ENCODE measurements at regions not wholly inside any gene's neighbourhood (a gene's known extent, or its start where the extent isn't known, plus 50 kb on each side); places are given as distances from the start of the nearest gene placed in this dataset.

GRCh38 chr3:69462826-69463100 lies 76.9 kb upstream of the FRMD4B start:
- H3K27me3 Mint-ChIP-seq: peaks cover 13 to 36% of the 10 kb centered on the region in 2 donors
- H3K36me3 Mint-ChIP-seq (ENCODE audit: insufficient read depth): no peaks in the 10 kb centered on the region
- H3K4me1 Mint-ChIP-seq (ENCODE audit: low read depth in 2 of 2): no peaks in the 10 kb centered on the region
- H3K27ac Mint-ChIP-seq: no peak overlapping the region
- H3K4me3 Mint-ChIP-seq: no peak overlapping the region
- no peaks in the 10 kb centered on the region for H3K9me3 Mint-ChIP-seq
- DNase-seq (no peak), ATAC-seq (replicated peaks) (no peak)

DNA sequence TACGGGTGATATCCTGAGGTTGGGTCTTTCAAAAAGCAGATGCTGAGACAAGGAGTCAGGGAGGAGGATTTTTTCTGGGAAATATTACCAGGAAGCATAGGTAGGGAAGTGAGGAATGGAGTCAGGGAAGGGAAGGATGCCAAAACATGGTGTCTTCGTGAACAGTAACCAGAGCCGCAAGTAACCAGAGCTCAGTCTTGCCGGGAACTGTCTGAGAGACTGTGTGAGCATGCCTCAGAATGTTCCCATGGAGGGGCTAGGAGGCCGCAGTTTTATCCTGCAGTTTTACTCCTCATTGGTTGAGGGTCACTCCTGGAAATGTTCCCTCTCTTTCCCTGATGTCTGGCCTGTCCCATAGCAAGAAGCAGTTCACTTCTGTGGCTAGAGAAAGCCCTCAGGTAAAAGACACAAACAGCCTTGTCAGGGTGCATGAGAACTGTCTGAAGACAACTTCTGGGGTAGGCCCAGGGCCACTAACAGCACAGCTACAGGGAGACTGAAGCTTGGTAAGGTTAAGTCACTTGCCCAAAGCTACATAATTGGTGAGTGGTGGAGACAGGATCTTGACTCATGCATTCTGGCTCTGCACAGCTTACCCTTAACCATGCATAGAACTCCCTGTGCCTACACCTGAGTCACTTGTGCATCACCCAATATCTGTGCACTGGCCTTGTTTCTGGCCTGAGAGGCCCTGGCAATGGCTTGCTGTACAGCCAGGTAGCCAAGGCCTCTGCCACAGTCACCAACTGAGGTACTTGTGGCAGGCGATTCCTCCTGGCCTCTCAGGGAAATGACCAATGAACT lies 76.3 kb upstream of the FRMD4B start:
- Mint-ChIP-seq H3K36me3 (ENCODE audit: insufficient read depth) (no peaks in the 10 kb centered on the region), H3K4me3 (no peak overlapping the region), H3K9me3 (no peaks in the 10 kb centered on the region), H3K27me3 (peaks cover 15 to 34% of the 10 kb centered on the region in 2 donors), H3K27ac (no peak overlapping the region), H3K4me1 (ENCODE audit: low read depth in 2 of 2) (no peaks in the 10 kb centered on the region)
- no peak for DNase-seq
- no peak for ATAC-seq (replicated peaks)

DNA sequence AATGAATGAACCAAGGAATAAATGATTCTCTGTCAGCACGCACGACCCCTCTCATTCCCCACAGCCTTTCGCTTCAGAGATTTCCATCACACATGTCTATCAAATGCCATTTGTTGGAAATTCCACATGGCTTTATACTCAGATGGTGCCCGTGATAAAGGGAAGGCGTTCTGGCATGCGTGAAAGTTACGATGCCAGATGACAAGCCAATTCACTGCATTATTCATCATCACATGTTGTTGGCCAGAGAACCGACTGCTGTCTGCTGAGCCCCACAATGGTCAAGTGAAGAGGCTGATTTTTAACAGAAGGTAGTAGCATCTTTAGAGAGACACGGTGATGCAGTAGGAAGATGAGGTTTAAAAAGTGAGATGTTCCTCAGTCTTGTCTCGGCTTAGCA lies 74.1 kb upstream of the FRMD4B start:
- Mint-ChIP-seq H3K27ac (no peak overlapping the region), H3K27me3 (peaks cover 8 to 19% of the 10 kb centered on the region in 2 donors), H3K9me3 (no peaks in the 10 kb centered on the region), H3K4me1 (ENCODE audit: low read depth in 2 of 2) (no peaks in the 10 kb centered on the region), H3K36me3 (ENCODE audit: insufficient read depth) (no peaks in the 10 kb centered on the region), H3K4me3 (no peak overlapping the region)
- ATAC-seq (replicated peaks) (no peak), DNase-seq (no peak)

DNA sequence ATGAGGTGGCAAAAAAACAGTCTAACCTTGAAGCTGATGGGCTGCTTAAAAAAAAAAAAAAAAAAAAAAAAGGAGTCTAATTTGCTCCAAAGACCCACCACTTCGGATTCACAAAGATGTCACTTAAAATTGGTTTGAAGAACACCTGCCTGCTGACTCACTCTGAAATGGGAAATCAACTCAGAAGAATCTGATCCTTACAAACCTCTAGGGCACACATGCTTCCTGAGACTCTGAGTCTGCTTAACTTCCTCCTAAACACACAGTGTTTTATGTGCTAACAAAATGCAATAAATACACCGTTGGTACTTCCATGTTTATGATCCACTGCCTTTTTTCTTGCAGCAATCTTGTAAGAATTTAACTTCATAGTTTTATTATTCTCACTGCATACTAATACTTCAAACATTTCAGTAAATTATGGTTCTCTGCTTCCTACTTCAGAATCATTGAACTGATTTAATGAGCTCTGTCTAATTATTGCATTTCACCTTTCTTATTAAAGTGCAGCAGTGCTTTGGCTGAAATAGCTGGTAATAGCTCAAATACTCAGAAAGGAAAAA lies 73.0 kb upstream of the FRMD4B start:
- no peak for DNase-seq
- Mint-ChIP-seq H3K27me3 (peaks cover 8 to 15% of the 10 kb centered on the region in 2 donors), H3K36me3 (ENCODE audit: insufficient read depth) (no peaks in the 10 kb centered on the region), H3K4me3 (no peak overlapping the region), H3K9me3 (no peaks in the 10 kb centered on the region), H3K27ac (no peak overlapping the region), H3K4me1 (ENCODE audit: low read depth in 2 of 2) (no peaks in the 10 kb centered on the region)
- no peak for ATAC-seq (replicated peaks)

DNA sequence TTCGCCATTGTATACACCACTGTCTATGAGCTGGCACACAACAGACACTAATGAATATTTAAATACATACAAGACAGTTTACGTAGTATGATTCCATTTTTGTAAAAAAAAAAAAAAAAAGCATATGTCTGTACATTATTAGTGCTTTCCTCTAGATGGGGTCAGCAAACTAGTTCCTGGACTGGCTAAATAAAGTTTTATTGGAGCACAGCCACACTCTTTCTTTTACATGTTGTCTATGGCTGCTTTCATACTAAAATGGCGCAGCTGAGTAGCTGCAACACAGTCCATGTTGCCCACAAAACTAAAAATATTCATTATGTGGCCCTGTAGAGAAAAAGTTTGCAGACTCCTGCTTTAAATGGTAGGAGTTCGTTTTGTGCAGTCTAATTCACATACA lies 70.7 kb upstream of the FRMD4B start:
- Mint-ChIP-seq H3K4me3 (no peak overlapping the region), H3K27me3 (peaks cover 8 to 23% of the 10 kb centered on the region in 2 donors), H3K27ac (no peak overlapping the region), H3K9me3 (no peaks in the 10 kb centered on the region), H3K36me3 (ENCODE audit: insufficient read depth) (no peaks in the 10 kb centered on the region), H3K4me1 (ENCODE audit: low read depth in 2 of 2) (no peaks in the 10 kb centered on the region)
- DNase-seq: no peak
- ATAC-seq (replicated peaks): no peak

- H3K36me3 Mint-ChIP-seq (ENCODE audit: insufficient read depth): no peaks in the 10 kb centered on the region
- H3K27me3 Mint-ChIP-seq: peaks cover 15 to 33% of the 10 kb centered on the region in 2 donors
- H3K4me3 Mint-ChIP-seq: no peak overlapping the region
- no peak for DNase-seq
- H3K9me3 Mint-ChIP-seq: no peaks in the 10 kb centered on the region
- H3K27ac Mint-ChIP-seq: no peak overlapping the region
- no peaks in the 10 kb centered on the region for H3K4me1 Mint-ChIP-seq (ENCODE audit: low read depth in 2 of 2)
- no peak for ATAC-seq (replicated peaks)
These were observed 68.4 kb upstream of the FRMD4B start for GRCh38 chr3:69454204-69454787.

DNA sequence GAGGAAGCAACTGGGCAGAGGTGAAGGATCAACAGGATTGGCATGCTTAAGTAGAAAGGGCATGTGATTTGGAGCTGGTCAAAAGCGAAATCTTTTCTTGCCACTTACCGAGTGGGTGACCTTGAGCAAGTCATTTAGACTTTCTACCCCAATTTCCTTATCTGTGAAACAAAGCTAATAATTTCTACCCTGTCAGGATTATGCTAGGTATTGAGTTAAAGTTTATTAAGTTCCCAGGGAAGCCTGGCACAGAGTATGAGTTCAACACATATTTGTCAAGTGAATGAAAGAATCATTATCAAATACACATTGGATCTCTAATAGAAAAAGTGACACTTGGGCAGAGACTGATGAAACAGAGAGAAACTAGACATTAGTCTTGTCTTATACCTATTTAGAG lies 66.4 kb upstream of the FRMD4B start:
- Mint-ChIP-seq H3K9me3 (no peaks in the 10 kb centered on the region), H3K27me3 (peaks cover 7 to 21% of the 10 kb centered on the region in 2 donors), H3K36me3 (ENCODE audit: insufficient read depth) (no peaks in the 10 kb centered on the region), H3K27ac (no peak overlapping the region), H3K4me1 (ENCODE audit: low read depth in 2 of 2) (no peaks in the 10 kb centered on the region), H3K4me3 (no peak overlapping the region)
- ATAC-seq (replicated peaks) (no peak), DNase-seq (no peak)

GRCh38 chr3:69451594-69451993 lies 65.7 kb upstream of the FRMD4B start:
- Mint-ChIP-seq H3K4me1 (ENCODE audit: low read depth in 2 of 2) (no peaks in the 10 kb centered on the region), H3K4me3 (no peak overlapping the region), H3K27ac (no peak overlapping the region), H3K36me3 (ENCODE audit: insufficient read depth) (no peaks in the 10 kb centered on the region), H3K9me3 (no peaks in the 10 kb centered on the region), H3K27me3 (peaks cover 10 to 24% of the 10 kb centered on the region in 2 donors)
- ATAC-seq (replicated peaks) (no peak), DNase-seq (no peak)

GRCh38 chr3:69448877-69449276 lies 63.0 kb upstream of the FRMD4B start:
- Mint-ChIP-seq H3K27me3 (peaks cover 13 to 23% of the 10 kb centered on the region in 2 donors), H3K9me3 (no peaks in the 10 kb centered on the region), H3K27ac (no peak overlapping the region), H3K4me3 (no peak overlapping the region), H3K36me3 (ENCODE audit: insufficient read depth) (no peaks in the 10 kb centered on the region), H3K4me1 (ENCODE audit: low read depth in 2 of 2) (no peaks in the 10 kb centered on the region)
- DNase-seq: no peak
- no peak for ATAC-seq (replicated peaks)

DNA sequence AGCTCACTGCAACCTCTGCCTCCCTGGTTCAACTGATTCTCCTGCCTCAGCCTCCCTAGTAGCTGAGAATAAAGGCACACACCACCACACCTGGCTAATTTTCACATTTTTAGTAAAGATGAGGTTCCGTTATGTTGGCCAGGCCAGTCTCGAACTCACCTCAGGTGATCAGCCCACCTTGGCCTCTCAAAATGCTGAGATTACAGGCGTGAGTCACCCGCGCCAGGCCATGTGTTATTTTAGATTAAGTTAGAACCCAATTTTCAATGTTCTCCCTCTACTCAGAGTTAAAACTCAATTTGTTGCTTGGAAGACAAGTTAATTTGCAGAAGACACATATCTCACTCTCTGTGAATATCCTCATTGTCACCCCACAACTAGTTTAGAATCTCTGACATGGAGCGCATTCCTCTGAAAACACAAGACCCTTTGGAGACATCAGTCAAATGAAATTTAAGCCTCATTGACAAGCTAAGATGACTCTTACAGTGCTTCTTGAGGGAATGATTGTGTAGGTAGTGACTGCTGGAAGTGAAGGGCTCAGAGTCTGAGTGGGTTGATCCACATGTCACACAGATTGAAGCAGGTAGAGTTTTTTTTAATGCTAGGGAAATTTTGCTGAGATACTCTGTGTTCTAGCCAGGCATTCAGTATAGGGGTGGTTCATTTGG lies 60.6 kb upstream of the FRMD4B start:
- Mint-ChIP-seq H3K27me3 (peaks cover 13 to 15% of the 10 kb centered on the region in 2 donors), H3K4me3 (no peak overlapping the region), H3K4me1 (ENCODE audit: low read depth in 2 of 2) (no peaks in the 10 kb centered on the region), H3K9me3 (no peaks in the 10 kb centered on the region), H3K36me3 (ENCODE audit: insufficient read depth) (no peaks in the 10 kb centered on the region), H3K27ac (no peak overlapping the region)
- DNase-seq: no peak
- no peak for ATAC-seq (replicated peaks)

DNA sequence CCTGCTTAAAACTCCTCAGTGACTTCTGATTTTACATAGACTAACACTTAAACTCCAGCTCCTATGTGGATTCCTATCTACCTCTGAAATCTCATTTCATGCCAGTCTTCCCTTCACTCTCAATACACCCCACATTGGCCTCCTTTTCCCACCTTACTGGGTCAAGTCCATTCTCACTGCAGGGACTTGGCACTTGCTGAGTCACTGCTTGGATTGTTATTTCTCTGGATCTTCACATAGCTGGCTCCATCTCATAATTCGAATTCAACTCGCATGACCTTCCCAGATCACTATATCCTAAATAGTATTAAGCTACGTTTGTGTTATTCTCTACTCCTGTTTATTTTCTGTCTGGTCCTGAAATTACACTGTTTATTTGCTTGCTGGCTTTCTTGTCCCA lies 59.6 kb upstream of the FRMD4B start:
- no peak overlapping the region for H3K27ac Mint-ChIP-seq
- H3K9me3 Mint-ChIP-seq: no peaks in the 10 kb centered on the region
- no peak for DNase-seq
- no peak for ATAC-seq (replicated peaks)
- H3K4me1 Mint-ChIP-seq (ENCODE audit: low read depth in 2 of 2): no peaks in the 10 kb centered on the region
- H3K36me3 Mint-ChIP-seq (ENCODE audit: insufficient read depth): no peaks in the 10 kb centered on the region
- H3K4me3 Mint-ChIP-seq: no peak overlapping the region
- peaks cover 6% of the 10 kb centered on the region in 2 donors for H3K27me3 Mint-ChIP-seq

DNA sequence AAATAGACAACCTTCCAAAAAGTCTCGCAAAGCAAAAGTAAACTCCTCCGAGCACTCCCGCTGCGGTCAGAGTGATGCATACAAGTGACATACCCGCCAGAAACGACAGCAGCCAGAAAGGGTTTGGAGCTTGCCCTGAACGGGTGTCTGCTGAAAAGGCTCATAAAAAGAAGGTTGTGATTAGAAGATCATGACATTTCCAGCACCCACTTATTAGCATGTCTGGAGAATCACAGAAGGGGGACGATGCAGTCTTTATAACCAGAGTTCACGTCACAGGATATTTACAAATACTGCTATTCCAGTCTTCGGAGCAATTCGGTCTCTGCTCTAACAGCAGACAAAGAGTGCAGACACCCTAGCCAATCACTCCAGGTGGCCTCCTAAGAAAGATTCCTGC lies 59.1 kb upstream of the FRMD4B start:
- H3K4me3 Mint-ChIP-seq: no peak overlapping the region
- no peaks in the 10 kb centered on the region for H3K4me1 Mint-ChIP-seq (ENCODE audit: low read depth in 2 of 2)
- H3K27ac Mint-ChIP-seq: no peak overlapping the region
- no peaks in the 10 kb centered on the region for H3K36me3 Mint-ChIP-seq (ENCODE audit: insufficient read depth)
- no peaks in the 10 kb centered on the region for H3K9me3 Mint-ChIP-seq
- ATAC-seq (replicated peaks): no peak
- no peak for DNase-seq
- peaks cover 6% of the 10 kb centered on the region in 2 donors for H3K27me3 Mint-ChIP-seq

- Mint-ChIP-seq H3K4me3 (no peak overlapping the region), H3K27me3 (peaks cover 6% of the 10 kb centered on the region in 2 donors), H3K9me3 (no peaks in the 10 kb centered on the region), H3K36me3 (ENCODE audit: insufficient read depth) (no peaks in the 10 kb centered on the region), H3K27ac (no peak overlapping the region), H3K4me1 (ENCODE audit: low read depth in 2 of 2) (peaks cover 0 to 3% of the 10 kb centered on the region in 2 donors)
- DNase-seq (no peak), ATAC-seq (replicated peaks) (no peak)
These were observed 57.6 kb upstream of the FRMD4B start for GRCh38 chr3:69443457-69443920.
